GM12865 (cell line): ENCODE measurements at regions not wholly inside any gene's neighbourhood (a gene's known extent, or its start where the extent isn't known, plus 50 kb on each side); places are given as distances from the start of the nearest gene placed in this dataset.

Experiments used
- DNase-seq: peaks from one replicate; pipeline ENCODE4 v3.0.0; 2010; ENCODE audit warnings: low read depth
- H3K4me3 ChIP-seq: 2 replicates; pipeline ENCODE4 v1.5.1; 2011; ENCODE audit warnings: mild to moderate bottlenecking, low read depth, low read length, control low read depth
- CTCF ChIP-seq: IDR thresholded peaks from 2 replicates; pipeline ENCODE4 v1.5.1; 2011; ENCODE audit warnings: low read length, control low read depth, low read depth, inconsistent platforms; ENCODE audit not compliant: insufficient read depth; ENCODE audit errors: missing control alignments

- no peak for TF ChIP-seq CTCF
- no peak overlapping the region for H3K4me3 ChIP-seq
- no peak for DNase-seq
Measured at GRCh38 chr6:15081447-15081846, 164.4 kb upstream of the JARID2 start.

GRCh38 chr6:15082708-15083107 is 163.2 kb upstream of the JARID2 start:
- DNase-seq = no peak
- no peak for TF ChIP-seq CTCF
- H3K4me3 ChIP-seq = no peak overlapping the region

GRCh38 chr6:15086348-15087158 is 159.3 kb upstream of the JARID2 start:
- no peak overlapping the region for H3K4me3 ChIP-seq
- no peak for TF ChIP-seq CTCF
- DNase-seq = no peak

GRCh38 chr6:15087186-15087589 is 158.7 kb upstream of the JARID2 start:
- TF ChIP-seq CTCF = no peak
- no peak for DNase-seq
- H3K4me3 ChIP-seq = no peak overlapping the region

- TF ChIP-seq CTCF = no peak
- DNase-seq = no peak
- H3K4me3 ChIP-seq = no peak overlapping the region
Measured at GRCh38 chr6:15088904-15089568, 156.8 kb upstream of the JARID2 start.

GRCh38 chr6:15089569-15090144 is 156.2 kb upstream of the JARID2 start:
- no peak overlapping the region for H3K4me3 ChIP-seq
- TF ChIP-seq CTCF = no peak
- no peak for DNase-seq
